ENCODE measurements at regions not wholly inside any gene's neighbourhood (a gene's known extent, or its start where the extent isn't known, plus 50 kb on each side); places are given as distances from the start of the nearest gene placed in this dataset.

DNA sequence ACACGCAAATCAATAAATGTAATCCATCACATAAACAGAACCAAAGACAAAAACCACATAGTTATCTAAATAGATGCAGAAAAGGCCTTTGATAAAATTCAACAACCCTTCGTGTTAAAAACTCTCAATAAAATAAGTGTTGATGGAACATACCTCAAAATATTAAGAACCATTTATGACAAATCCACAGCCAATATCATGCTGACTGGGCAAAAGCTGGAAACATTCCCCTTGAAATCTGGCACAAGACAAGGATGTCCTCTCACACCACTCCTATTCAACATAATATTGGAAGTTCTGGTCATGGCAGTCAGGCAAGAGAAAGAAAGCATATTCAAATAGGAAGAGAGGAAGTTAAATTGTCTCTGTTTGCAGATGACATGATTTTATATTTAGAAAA lies 1946.3 kb upstream of the CDH9 start:
- Histone ChIP-seq H3K9ac (no peak overlapping the region), H2AFZ (replicated peaks) (no peak overlapping the region), H3K36me3 (no peaks in the 10 kb centered on the region), H3F3A (ENCODE audit: low read depth) (no peaks in the 10 kb centered on the region), H3K27ac (no peak overlapping the region), H3K4me1 (no peaks in the 10 kb centered on the region), H4K20me1 (ENCODE audit: low read depth) (no peaks in the 10 kb centered on the region), H3K27me3 (no peaks in the 10 kb centered on the region), H3K79me2 (ENCODE audit: low read depth) (no peaks in the 10 kb centered on the region), H3K4me2 (no peak overlapping the region), H3K9me3 (ENCODE audit: low read depth) (no peaks in the 10 kb centered on the region), H3K4me3 (no peak overlapping the region)
- no peak overlapping the region for H3K4me3 Mint-ChIP-seq
- no peak for DNase-seq (ENCODE audit: low spot score)
- H3K4me1 Mint-ChIP-seq, result no peaks in the 10 kb centered on the region
- H3K36me3 Mint-ChIP-seq, result no peaks in the 10 kb centered on the region
- H3K9me3 Mint-ChIP-seq, result peaks cover 11% of the 10 kb centered on the region
- H3K27ac Mint-ChIP-seq, result no peak overlapping the region
- no peak for TF ChIP-seq EZH2phosphoT487 (IDR thresholded peaks at IDR 0.05)
- no peak for TF ChIP-seq CTCF (IDR thresholded peaks at IDR 0.05)
- no peak for TF ChIP-seq EZH2 (IDR thresholded peaks at IDR 0.05)
- H3K27me3 Mint-ChIP-seq (ENCODE audit: insufficient read depth, low read depth), result no peaks in the 10 kb centered on the region

- H3K4me2 ChIP-seq, result no peak overlapping the region
- DNase-seq (ENCODE audit: low spot score), result no peak
- no peak overlapping the region for H3K4me3 Mint-ChIP-seq
- H3K79me2 ChIP-seq (ENCODE audit: low read depth), result no peaks in the 10 kb centered on the region
- H3K27me3 Mint-ChIP-seq (ENCODE audit: insufficient read depth, low read depth), result no peaks in the 10 kb centered on the region
- H2AFZ ChIP-seq (replicated peaks), result no peak overlapping the region
- TF ChIP-seq EZH2phosphoT487 (IDR thresholded peaks at IDR 0.05), result no peak
- no peaks in the 10 kb centered on the region for H3K36me3 Mint-ChIP-seq
- H3K9me3 ChIP-seq (ENCODE audit: low read depth), result no peaks in the 10 kb centered on the region
- no peaks in the 10 kb centered on the region for H3F3A ChIP-seq (ENCODE audit: low read depth)
- no peaks in the 10 kb centered on the region for H3K4me1 ChIP-seq
- no peaks in the 10 kb centered on the region for H3K27me3 ChIP-seq
- H3K4me3 ChIP-seq, result no peak overlapping the region
- H3K4me1 Mint-ChIP-seq, result no peaks in the 10 kb centered on the region
- H3K36me3 ChIP-seq, result no peaks in the 10 kb centered on the region
- no peak overlapping the region for H3K27ac Mint-ChIP-seq
- no peaks in the 10 kb centered on the region for H4K20me1 ChIP-seq (ENCODE audit: low read depth)
- H3K9ac ChIP-seq, result no peak overlapping the region
- peaks cover 9% of the 10 kb centered on the region for H3K9me3 Mint-ChIP-seq
- no peak overlapping the region for H3K27ac ChIP-seq
Observed at GRCh38 chr5:28975508-28975907, 1937.1 kb upstream of the CDH9 start.

DNA sequence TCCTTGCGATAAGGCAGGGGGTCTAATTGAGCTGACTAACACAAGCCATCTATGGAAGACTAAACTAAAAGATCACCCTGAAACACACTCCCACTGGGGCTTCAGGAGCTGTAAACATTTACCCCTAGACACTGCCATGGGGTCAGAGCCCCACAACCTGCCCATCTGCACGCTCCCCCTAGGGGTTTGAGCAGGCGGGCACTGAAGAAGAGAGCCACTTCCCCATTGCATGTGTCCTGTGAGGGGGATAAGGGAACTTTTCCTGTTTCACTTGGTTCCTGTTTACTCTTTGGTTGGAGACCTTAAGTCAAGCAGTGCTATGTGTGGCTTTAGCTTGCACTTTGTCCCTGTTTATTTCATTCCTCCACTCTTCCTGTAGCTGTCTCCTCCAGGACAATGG lies 1929.5 kb upstream of the CDH9 start:
- no peaks in the 10 kb centered on the region for H3K9me3 Mint-ChIP-seq
- H3K9me3 ChIP-seq (ENCODE audit: low read depth), result no peaks in the 10 kb centered on the region
- peak; percentile 8 for DNase-seq (ENCODE audit: low spot score)

GRCh38 chr5:28961816-28962215 lies 1923.4 kb upstream of the CDH9 start:
- Histone ChIP-seq H3K4me2 (no peak overlapping the region), H3K9me3 (ENCODE audit: low read depth) (no peaks in the 10 kb centered on the region), H2AFZ (replicated peaks) (no peak overlapping the region), H4K20me1 (ENCODE audit: low read depth) (no peaks in the 10 kb centered on the region), H3K4me1 (no peaks in the 10 kb centered on the region), H3K79me2 (ENCODE audit: low read depth) (no peaks in the 10 kb centered on the region), H3K27ac (no peak overlapping the region), H3K27me3 (no peaks in the 10 kb centered on the region), H3K36me3 (no peaks in the 10 kb centered on the region), H3K9ac (no peak overlapping the region), H3K4me3 (no peak overlapping the region), H3F3A (ENCODE audit: low read depth) (no peaks in the 10 kb centered on the region)
- TF ChIP-seq EZH2phosphoT487 (IDR thresholded peaks at IDR 0.05), result no peak
- TF ChIP-seq EZH2 (IDR thresholded peaks at IDR 0.05), result no peak
- no peak for TF ChIP-seq CTCF (IDR thresholded peaks at IDR 0.05)
- no peak overlapping the region for H3K27ac Mint-ChIP-seq
- no peaks in the 10 kb centered on the region for H3K9me3 Mint-ChIP-seq
- H3K4me3 Mint-ChIP-seq, result no peak overlapping the region
- no peaks in the 10 kb centered on the region for H3K4me1 Mint-ChIP-seq
- no peaks in the 10 kb centered on the region for H3K36me3 Mint-ChIP-seq
- DNase-seq (ENCODE audit: low spot score), result no peak
- H3K27me3 Mint-ChIP-seq (ENCODE audit: insufficient read depth, low read depth), result no peaks in the 10 kb centered on the region

More for the DNA sequence above, 1929.5 kb upstream of the CDH9 start:
- H4K20me1 ChIP-seq (ENCODE audit: low read depth), result no peaks in the 10 kb centered on the region
- no peaks in the 10 kb centered on the region for H3K4me1 Mint-ChIP-seq
- H3K79me2 ChIP-seq (ENCODE audit: low read depth), result no peaks in the 10 kb centered on the region
- H3K27me3 ChIP-seq, result no peaks in the 10 kb centered on the region
- H3K4me3 ChIP-seq, result no peak overlapping the region
- no peaks in the 10 kb centered on the region for H3K36me3 Mint-ChIP-seq
- H3K4me3 Mint-ChIP-seq, result no peak overlapping the region
- H3F3A ChIP-seq (ENCODE audit: low read depth), result no peaks in the 10 kb centered on the region
- H3K4me1 ChIP-seq, result no peaks in the 10 kb centered on the region
- H3K27me3 Mint-ChIP-seq (ENCODE audit: insufficient read depth, low read depth), result no peaks in the 10 kb centered on the region
- no peak for TF ChIP-seq EZH2phosphoT487 (IDR thresholded peaks at IDR 0.05)
- no peak for TF ChIP-seq EZH2 (IDR thresholded peaks at IDR 0.05)
- TF ChIP-seq CTCF (IDR thresholded peaks at IDR 0.05), result peak; percentile 14
- H3K27ac Mint-ChIP-seq, result no peak overlapping the region
- H3K4me2 ChIP-seq, result no peak overlapping the region
- peak overlapping the region; percentile 71 for H2AFZ ChIP-seq (replicated peaks)
- no peaks in the 10 kb centered on the region for H3K36me3 ChIP-seq
- no peak overlapping the region for H3K9ac ChIP-seq
- no peak overlapping the region for H3K27ac ChIP-seq
